ENCODE measurements at regions not wholly inside any gene's neighbourhood (a gene's known extent, or its start where the extent isn't known, plus 50 kb on each side); places are given as distances from the start of the nearest gene placed in this dataset.

- intact Hi-C loops (cut with micrococcal nuclease; ENCODE audit: unreplicated experiment): no loop called here
- H3K4me3 ChIP-seq (ENCODE audit: low read depth, low read length, poor library complexity, severe bottlenecking): no peak overlapping the region
- no peaks in the 10 kb centered on the region for H3K27me3 ChIP-seq (replicated peaks; ENCODE audit: insufficient read depth, low read depth, low read length, poor library complexity)
- TF ChIP-seq EZH2 (IDR thresholded peaks at IDR 0.05; ENCODE audit: borderline replicate concordance, low read depth, low read length, poor library complexity, severe bottlenecking) (no peak), CTCF (conservative IDR thresholded peaks at IDR 0.05; ENCODE audit: low read depth, low read length) (no peak)
- H3K4me1 ChIP-seq (ENCODE audit: insufficient read depth, low read length, poor library complexity, severe bottlenecking): no peaks in the 10 kb centered on the region
- H3K27ac ChIP-seq (ENCODE audit: low read depth, low read length, poor library complexity, severe bottlenecking): no peak overlapping the region
- no peak for DNase-seq (ENCODE audit: low spot score)
- BruUV-seq (replicated peaks): no TSS peak
- no peaks in the 10 kb centered on the region for H3K9me3 ChIP-seq (ENCODE audit: low read depth, low read length, poor library complexity, severe bottlenecking)
- ChIA-PET CTCF (no interaction called here), POLR2A (ENCODE audit: low non-redundant PET) (no interaction called here)
- no peaks in the 10 kb centered on the region for H3K36me3 ChIP-seq (ENCODE audit: insufficient read depth, low read length, poor library complexity, severe bottlenecking)
Measured at GRCh38 chr7:88396295-88396947, 89.7 kb upstream of the STEAP4 start.

- POLR2A ChIA-PET (ENCODE audit: low non-redundant PET): no interaction called here
- no TSS peak for BruUV-seq (replicated peaks)
- Histone ChIP-seq H3K27ac (ENCODE audit: low read depth, low read length, poor library complexity, severe bottlenecking) (no peak overlapping the region), H3K36me3 (ENCODE audit: insufficient read depth, low read length, poor library complexity, severe bottlenecking) (no peaks in the 10 kb centered on the region), H3K4me1 (ENCODE audit: insufficient read depth, low read length, poor library complexity, severe bottlenecking) (no peaks in the 10 kb centered on the region), H3K9me3 (ENCODE audit: low read depth, low read length, poor library complexity, severe bottlenecking) (no peaks in the 10 kb centered on the region), H3K27me3 (replicated peaks; ENCODE audit: insufficient read depth, low read depth, low read length, poor library complexity) (no peaks in the 10 kb centered on the region), H3K4me3 (ENCODE audit: low read depth, low read length, poor library complexity, severe bottlenecking) (no peak overlapping the region)
- TF ChIP-seq EZH2 (IDR thresholded peaks at IDR 0.05; ENCODE audit: borderline replicate concordance, low read depth, low read length, poor library complexity, severe bottlenecking) (no peak), CTCF (conservative IDR thresholded peaks at IDR 0.05; ENCODE audit: low read depth, low read length) (no peak)
- DNase-seq (ENCODE audit: low spot score): no peak
- intact Hi-C loops (cut with micrococcal nuclease; ENCODE audit: unreplicated experiment): no loop called here
- CTCF ChIA-PET: no interaction called here
Measured at GRCh38 chr7:88395715-88396114, 89.0 kb upstream of the STEAP4 start.

GRCh38 chr7:88391247-88391646 is 84.6 kb upstream of the STEAP4 start:
- H3K27me3 ChIP-seq (replicated peaks; ENCODE audit: insufficient read depth, low read depth, low read length, poor library complexity): peaks cover 13% of the 10 kb centered on the region
- CTCF ChIA-PET: no interaction called here
- no peak overlapping the region for H3K4me3 ChIP-seq (ENCODE audit: low read depth, low read length, poor library complexity, severe bottlenecking)
- H3K36me3 ChIP-seq (ENCODE audit: insufficient read depth, low read length, poor library complexity, severe bottlenecking): no peaks in the 10 kb centered on the region
- intact Hi-C loops (cut with micrococcal nuclease; ENCODE audit: unreplicated experiment): no loop called here
- TF ChIP-seq CTCF (conservative IDR thresholded peaks at IDR 0.05; ENCODE audit: low read depth, low read length) (no peak), EZH2 (IDR thresholded peaks at IDR 0.05; ENCODE audit: borderline replicate concordance, low read depth, low read length, poor library complexity, severe bottlenecking) (no peak)
- H3K4me1 ChIP-seq (ENCODE audit: insufficient read depth, low read length, poor library complexity, severe bottlenecking): no peaks in the 10 kb centered on the region
- H3K27ac ChIP-seq (ENCODE audit: low read depth, low read length, poor library complexity, severe bottlenecking): no peak overlapping the region
- H3K9me3 ChIP-seq (ENCODE audit: low read depth, low read length, poor library complexity, severe bottlenecking): no peaks in the 10 kb centered on the region
- POLR2A ChIA-PET (ENCODE audit: low non-redundant PET): no interaction called here
- no peak for DNase-seq (ENCODE audit: low spot score)
- BruUV-seq (replicated peaks): no TSS peak

Data from A673 (cell line).